ENCODE measurements at regions not wholly inside any gene's neighbourhood (a gene's known extent, or its start where the extent isn't known, plus 50 kb on each side); places are given as distances from the start of the nearest gene placed in this dataset.

- no peak for DNase-seq
Measured at GRCh38 chr5:123786411-123786810, 274.4 kb downstream of the CSNK1G3 start.

GRCh38 chr5:123785162-123786071 lies 273.4 kb downstream of the CSNK1G3 start:
- DNase-seq: no peak

DNA sequence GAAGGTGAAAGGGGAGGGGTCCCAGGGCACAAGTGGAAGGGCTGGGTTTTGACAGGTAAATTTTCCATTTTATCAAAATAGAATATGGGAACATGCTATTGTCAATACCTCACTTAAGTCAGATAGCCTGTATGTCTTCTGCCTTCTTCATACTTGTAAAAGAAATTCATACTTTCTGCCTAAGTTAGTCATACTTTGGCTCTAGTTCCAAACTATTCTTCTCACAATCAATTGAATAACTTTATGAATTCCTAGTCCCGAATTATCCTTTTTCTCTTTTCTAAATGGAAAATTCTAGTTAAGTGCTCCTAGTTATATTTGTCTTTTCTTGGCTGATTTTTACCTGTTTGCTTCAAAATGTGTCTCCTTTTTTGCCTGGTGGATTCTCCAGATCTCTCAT lies 271.4 kb downstream of the CSNK1G3 start:
- no peak for DNase-seq

DNA sequence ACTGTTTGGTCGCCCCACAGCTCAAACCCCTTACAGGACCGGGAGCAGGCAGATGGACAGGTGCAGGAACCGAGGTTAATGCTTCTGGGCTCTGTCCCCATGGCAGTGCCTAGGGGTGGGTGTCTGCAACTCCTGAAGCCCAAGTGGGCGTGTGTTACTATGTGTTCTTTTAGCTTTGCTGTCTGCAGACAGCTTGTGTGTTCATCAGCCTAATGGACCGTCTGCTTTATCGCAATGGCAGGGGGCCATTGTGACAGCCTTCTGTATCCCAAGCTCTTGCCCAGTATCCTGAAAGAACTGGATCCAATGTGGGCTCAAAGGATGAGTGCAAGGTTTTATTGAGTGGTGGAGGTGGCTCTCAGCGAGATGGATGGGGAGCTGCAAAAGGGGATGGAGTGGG lies 266.7 kb downstream of the CSNK1G3 start:
- no peak for DNase-seq

DNA sequence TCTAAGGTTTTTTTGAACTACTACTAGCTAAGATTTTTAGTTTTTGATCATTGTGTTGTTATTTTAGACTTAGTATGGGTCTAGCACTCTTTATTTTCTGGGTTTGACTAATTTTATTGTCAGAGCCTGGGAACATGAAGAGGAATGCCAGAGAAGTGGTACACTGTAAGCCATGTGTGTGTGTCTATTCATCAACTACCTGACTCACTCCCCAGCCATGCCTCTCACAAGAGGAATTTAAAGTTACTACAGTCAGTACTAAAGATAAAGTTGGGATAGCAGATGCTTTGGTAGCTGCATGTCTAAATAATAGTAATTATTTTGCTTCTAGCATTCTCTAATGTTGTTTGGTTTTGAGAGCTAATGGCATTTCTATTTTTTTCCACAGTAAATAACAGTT lies 264.8 kb downstream of the CSNK1G3 start:
- no peak for DNase-seq

DNA sequence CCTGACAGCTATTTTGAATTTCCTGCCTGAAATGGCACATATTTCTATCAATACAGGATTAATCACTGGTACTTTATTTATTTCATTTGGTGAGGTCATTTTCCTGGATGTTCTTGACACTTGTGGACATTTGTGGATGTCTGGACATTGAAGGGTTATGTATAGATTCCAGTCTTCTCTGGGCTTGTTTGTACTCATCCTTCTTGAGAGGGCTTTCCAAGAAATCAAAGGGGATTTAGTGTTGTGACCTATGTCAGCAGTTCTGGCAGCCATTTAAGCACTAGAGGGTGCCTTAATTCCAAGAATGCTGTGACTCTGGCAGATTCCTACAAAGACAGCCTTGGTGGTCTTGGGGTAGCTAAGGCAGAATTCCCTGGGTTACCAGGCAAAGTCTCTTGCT lies 259.7 kb downstream of the CSNK1G3 start:
- no peak for DNase-seq

DNA sequence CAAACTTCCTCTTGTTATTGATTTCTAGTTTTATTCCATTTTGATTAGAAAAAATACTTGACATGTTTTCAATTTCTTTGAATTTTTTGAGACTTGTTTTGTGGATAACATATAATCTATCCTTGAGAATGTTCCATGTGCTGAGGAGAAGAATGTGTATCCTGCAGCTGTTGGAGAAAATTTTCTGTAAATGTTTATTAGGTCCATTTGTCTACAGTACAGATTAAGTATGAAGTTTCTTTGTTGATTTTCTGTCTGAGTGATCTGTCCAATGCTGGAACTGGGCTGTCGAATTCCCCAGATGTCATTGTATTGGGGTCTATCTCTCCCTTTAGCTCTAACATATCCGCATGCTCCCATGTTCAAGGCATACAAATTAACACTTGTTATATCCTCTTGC lies 251.2 kb downstream of the CSNK1G3 start:
- no peak for DNase-seq

DNA sequence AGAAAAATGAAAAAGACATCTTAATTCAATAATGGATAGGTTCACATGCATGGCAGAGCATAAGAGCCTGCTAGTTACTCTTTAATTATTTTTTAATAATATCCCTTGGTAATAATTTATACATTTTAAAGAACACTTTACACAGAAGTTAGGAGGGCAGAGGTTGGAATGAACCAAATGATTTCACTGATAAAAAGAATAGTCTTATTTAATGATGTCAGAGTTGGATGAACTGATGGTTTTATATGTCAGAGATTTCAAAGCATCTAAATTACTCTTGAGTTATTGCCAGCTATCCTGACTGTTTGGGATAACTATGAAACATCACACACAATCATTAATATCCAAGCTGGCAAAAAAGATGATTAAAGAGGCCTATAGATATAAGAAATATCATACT lies 244.8 kb downstream of the CSNK1G3 start:
- no peak for DNase-seq

- no peak for DNase-seq
Measured at GRCh38 chr5:123756318-123756665, 244.3 kb downstream of the CSNK1G3 start.

DNA sequence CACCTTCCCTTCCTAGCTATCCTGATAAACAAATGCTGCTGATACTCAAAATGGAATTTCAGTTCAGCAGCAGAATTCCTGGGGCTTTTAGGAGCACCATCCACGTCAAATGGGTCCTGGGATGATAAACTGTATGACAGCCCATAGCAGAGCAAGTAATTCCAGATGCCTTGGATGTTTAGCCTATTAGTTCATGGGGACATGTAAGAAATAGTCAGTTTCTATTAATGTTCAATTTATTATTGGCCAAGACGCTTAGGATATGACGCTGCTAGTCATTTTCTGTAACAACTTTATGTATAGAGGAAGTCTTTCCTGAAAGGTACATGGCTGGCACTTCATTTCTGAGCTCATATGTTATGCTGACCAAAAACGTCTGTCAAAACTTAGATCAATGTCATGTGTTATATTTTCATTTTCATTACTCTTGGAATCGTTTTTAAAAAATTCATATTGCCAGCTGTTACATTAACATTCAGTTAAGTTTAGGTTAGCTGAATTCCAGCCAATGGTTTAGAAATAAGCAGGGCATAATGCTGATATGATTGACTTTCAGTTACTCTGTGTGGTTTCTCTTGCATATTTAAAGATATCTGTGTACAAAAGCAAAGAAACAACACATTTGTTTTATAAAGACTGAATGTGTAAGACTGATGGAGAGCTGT lies 243.8 kb downstream of the CSNK1G3 start:
- no peak for DNase-seq

DNA sequence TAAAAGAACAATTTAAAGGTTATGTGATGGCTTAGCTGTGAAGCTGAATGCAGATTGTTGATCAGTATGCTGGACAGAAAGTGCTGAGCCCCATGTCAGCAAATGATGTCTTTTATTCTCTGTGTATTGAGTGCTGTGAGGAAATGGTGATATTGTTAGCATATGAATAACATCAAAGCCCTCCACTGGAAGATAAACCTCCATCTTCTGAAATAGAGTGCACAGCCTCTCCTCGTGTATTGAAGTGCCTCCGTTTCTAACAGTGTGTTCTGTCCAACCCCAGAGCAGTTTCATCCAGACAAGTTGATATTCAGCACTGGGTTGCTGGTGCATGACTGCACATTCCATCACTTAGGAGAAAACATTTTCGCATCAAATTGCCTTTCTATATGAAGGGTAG lies 242.9 kb downstream of the CSNK1G3 start:
- DNase-seq: no peak

DNA sequence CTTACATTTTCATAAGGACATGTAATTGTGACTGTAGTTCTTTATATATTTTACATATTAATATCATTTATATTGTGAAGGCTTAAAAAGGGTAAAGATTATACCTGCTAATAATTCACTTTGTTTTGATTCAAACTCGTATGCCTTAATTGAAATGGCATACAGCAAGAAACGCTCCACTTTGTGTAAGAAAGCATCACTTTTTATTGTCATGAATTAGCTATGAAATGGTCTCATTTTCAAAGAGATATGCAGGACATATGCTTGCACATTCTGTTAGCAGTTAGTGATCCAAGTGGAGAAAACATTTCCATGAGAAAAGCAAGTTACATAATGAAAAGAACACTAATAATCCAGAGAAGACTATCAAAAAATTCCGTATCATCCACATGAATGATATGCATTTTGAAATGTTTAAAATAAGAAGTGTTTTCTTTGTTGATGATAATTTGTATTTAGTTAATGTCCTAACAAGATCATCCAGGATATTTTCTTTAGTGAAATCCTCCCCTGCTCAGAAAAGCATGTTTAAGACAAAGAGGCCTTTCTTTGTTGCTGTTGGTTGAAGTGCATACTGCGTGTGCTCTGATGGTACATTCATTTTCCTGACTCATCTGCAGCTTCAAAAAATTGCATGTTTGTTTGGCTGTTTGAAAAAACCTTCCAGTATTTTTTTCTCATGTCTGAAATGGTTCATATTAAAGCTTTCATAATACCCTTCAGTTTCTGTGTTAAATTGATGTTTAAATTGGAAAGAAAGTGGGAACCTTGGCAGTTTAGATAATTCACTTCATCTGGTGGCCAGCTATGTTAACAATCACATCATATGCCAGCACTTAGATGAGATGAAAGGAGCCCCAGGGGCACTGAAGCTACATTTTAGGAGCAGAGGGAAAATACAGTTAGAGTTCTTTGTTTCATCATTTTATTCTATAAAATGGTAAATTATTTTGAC lies 242.2 kb downstream of the CSNK1G3 start:
- DNase-seq: no peak

DNA sequence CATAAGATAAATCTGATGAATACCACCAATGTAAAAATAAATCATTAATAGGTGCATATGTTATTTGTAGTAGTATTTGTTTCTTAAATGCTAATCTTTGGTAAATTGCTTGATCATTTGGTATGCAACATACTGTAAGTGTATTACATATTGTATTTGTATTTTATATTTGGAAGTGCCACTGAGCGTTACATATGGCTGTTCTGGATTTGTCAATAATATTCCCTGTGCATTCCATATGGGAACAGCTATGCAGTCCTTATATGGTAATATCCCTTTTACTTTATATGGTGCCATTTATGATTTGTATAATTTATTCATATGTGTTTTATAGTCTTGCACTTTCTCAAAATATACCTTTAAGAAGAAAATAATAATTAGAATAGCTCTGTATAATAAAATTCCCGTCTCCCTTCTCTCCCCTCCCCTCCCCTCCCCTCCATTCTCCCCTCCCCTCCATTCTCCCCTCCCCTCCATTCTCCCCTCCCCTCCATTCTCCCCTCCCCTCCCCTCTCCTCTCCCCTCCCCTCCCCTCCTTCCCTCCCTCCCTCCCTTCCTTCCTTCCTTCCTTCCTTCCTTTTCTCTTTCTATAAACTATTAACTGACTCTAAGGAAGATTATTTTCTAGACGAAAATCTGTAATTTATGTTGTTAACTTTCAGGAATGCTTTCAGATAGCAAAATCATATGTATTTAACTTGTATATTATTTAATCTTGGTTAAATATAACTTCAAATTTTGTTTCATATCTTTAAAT lies 241.4 kb downstream of the CSNK1G3 start:
- DNase-seq: no peak

GRCh38 chr5:123752552-123753179 lies 240.7 kb downstream of the CSNK1G3 start:
- DNase-seq: no peak

- DNase-seq: no peak
Measured at GRCh38 chr5:123751670-123752069, 239.7 kb downstream of the CSNK1G3 start.

- no peak for DNase-seq
Measured at GRCh38 chr5:123748239-123748638, 236.3 kb downstream of the CSNK1G3 start.

DNA sequence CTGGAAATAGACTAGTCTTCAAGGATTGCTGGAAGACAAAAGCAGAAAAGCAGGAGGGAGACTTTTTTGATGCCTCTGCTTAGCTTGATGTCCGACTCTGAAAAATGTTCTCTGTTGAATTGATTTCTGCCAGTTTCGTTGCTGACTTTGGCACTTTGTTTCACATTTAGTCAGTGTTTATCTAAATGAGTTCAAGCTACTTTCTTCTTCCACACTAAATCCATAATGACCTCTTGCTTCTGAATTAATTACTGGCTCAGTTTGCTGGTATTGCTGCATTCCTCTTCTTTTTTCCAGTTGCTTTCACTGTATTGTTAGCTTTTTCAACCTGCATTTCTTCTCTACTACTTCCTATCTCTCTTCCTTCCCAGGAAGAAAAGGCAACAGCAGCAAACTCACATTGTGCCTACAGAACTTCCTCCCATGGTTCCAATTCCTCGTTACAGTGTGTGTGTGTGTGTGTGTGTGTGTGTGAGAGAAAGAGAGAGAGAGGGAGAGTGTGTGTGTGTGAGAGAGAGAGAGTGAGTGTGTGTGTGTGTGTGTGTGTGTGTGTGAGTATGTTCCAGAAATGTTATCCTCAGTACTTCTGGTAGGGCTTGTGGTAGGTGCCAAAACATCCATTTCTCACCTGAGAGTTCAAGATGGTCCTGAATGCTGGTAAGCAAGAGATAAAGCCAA lies 234.8 kb downstream of the CSNK1G3 start:
- DNase-seq: no peak

DNA sequence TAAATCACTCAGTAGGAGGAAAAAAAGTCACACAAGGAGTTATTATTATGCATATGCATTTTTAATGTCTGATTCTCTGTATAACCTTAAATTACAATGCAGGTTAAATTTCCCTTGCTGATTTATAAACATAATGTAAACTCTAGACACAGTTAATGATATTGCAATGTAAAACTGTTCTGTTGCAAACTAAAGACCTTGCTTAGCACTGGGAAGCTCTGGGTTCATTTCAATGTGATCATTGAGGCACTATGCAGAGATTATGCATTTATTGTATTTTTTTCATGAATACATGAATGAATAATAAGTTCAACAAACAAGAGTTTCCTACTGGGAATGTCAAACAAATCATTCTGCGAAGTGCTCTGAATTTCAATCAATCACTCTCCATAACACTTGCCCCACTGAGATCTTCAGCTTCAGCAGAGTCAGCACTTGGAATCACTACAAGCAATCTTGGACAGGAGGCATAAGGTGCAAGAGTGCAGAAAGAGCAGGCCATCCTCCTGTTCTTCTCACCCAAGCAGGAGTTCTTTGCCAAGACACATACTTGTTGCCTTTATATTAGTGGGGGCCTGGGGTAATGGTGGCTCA lies 232.1 kb downstream of the CSNK1G3 start:
- no peak for DNase-seq

- no peak for DNase-seq
Measured at GRCh38 chr5:123735384-123735783, 223.4 kb downstream of the CSNK1G3 start.

- no peak for DNase-seq
Measured at GRCh38 chr5:123732257-123732656, 220.3 kb downstream of the CSNK1G3 start.

DNA sequence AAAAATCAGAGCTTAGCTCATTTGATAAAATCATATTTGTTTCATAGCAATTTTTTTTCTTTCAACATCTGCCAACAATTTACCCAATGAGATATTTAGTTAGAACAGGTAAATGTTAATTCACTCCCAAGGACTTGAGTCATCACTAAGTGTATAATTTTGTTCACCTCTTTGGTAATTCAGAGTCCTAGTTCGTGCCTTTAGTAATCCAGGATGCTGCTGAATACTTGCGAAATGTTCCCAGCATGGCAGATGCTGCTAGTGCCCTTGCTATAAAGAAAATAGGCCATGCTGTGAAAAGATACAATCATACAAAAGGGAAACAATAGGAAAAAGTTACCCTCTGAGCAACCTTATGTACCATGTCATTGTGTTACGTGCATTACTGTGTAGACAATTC lies 210.5 kb downstream of the CSNK1G3 start:
- DNase-seq: no peak
